HepG2 (cell line): ENCODE measurements at regions not wholly inside any gene's neighbourhood (a gene's known extent, or its start where the extent isn't known, plus 50 kb on each side); places are given as distances from the start of the nearest gene placed in this dataset.

Experiments used
- ARNT ChIP-seq: fragments of 450-650 bp; IDR thresholded peaks from 2 replicates; pipeline ENCODE4 v1.6.1; 2017
- ATF2 ChIP-seq: sonication (generic); formaldehyde crosslinking; IDR thresholded peaks from 2 replicates; pipeline ENCODE4 v1.4.0; 2020; ENCODE audit warnings: missing genetic modification reagents
- BHLHE40 ChIP-seq: IDR thresholded peaks from 2 replicates; pipeline ENCODE4 v1.6.1; 2011; ENCODE audit warnings: low read length, improper control_type of control experiment
- BRCA1 ChIP-seq: sonication (generic); formaldehyde crosslinking; IDR thresholded peaks from 2 replicates; pipeline ENCODE4 v1.4.0; 2020; ENCODE audit warnings: missing genetic modification reagents
- CREM ChIP-seq, 2 experiments: sonication (generic) in 1 of 2; formaldehyde crosslinking in 1 of 2; IDR thresholded peaks; 2 replicates each; pipeline versions ENCODE4 v1.4.0 to v1.6.1; 2016 to 2020; ENCODE audit warnings: antibody characterized with exemption in 1 of 2, mild to moderate bottlenecking in 1 of 2, missing genetic modification reagents in 1 of 2
- CSRNP1 ChIP-seq: sonication (generic); formaldehyde crosslinking; IDR thresholded peaks from 2 replicates; pipeline ENCODE4 v1.8.1; 2023; ENCODE audit warnings: mild to moderate bottlenecking, missing genetic modification reagents
- DPF2 ChIP-seq: sonication (generic); formaldehyde crosslinking; IDR thresholded peaks from 2 replicates; pipeline ENCODE4 v1.4.0; 2020; ENCODE audit warnings: mild to moderate bottlenecking, low read depth, missing genetic modification reagents, borderline replicate concordance
- GATAD2A ChIP-seq: IDR thresholded peaks from 2 replicates; pipeline ENCODE4 v1.6.1; 2016
- HMG20B ChIP-seq: conservative IDR thresholded peaks from 2 replicates; pipeline ENCODE4 v1.6.1; 2016; ENCODE audit warnings: missing genetic modification reagents, missing compliant biosample characterization
- HNF4G ChIP-seq, 2 experiments: sonication (generic) in 1 of 2; formaldehyde crosslinking in 1 of 2; IDR thresholded peaks; 2 replicates each; pipeline versions ENCODE4 v1.4.0 to v1.6.1; 2011 to 2020; ENCODE audit warnings: borderline replicate concordance in 2 of 2, low read depth in 2 of 2, mild to moderate bottlenecking in 2 of 2, low read length in 1 of 2, missing genetic modification reagents in 1 of 2, moderate library complexity in 1 of 2
- NFIC ChIP-seq: IDR thresholded peaks from 2 replicates; pipeline ENCODE4 v1.6.1; 2012; ENCODE audit warnings: mild to moderate bottlenecking, low read length, inconsistent platforms
- PHB2 ChIP-seq: fragments of 450-650 bp; IDR thresholded peaks from 2 replicates; pipeline ENCODE4 v1.6.1; 2018; ENCODE audit not compliant: partially characterized antibody
- PHF21A ChIP-seq: sonication (generic); formaldehyde crosslinking; IDR thresholded peaks from 2 replicates; pipeline ENCODE4 v1.5.0; 2020; ENCODE audit warnings: mild to moderate bottlenecking, missing genetic modification reagents
- RARA ChIP-seq: IDR thresholded peaks from 2 replicates; pipeline ENCODE4 v1.6.1; 2016; ENCODE audit warnings: missing genetic modification reagents, missing compliant biosample characterization
- RXRB ChIP-seq: IDR thresholded peaks from 2 replicates; pipeline ENCODE4 v1.6.1; 2016; ENCODE audit warnings: borderline replicate concordance, missing genetic modification reagents, missing compliant biosample characterization
- ZEB1 ChIP-seq: IDR thresholded peaks from 2 replicates; pipeline ENCODE4 v1.6.1; 2012; ENCODE audit warnings: mild to moderate bottlenecking, low read depth, inconsistent platforms; ENCODE audit not compliant: insufficient replicate concordance
- ZNF20 ChIP-seq: sonication (generic); formaldehyde crosslinking; IDR thresholded peaks from 2 replicates; pipeline ENCODE4 v1.4.0; 2020; ENCODE audit warnings: mild to moderate bottlenecking, moderate library complexity, missing genetic modification reagents
- ZNF335 ChIP-seq: sonication (generic); formaldehyde crosslinking; IDR thresholded peaks from 2 replicates; pipeline ENCODE4 v1.4.0; 2020; ENCODE audit warnings: missing genetic modification reagents
- ZNF503 ChIP-seq: sonication (generic); formaldehyde crosslinking; IDR thresholded peaks from 2 replicates; pipeline ENCODE4 v1.4.0; 2020; ENCODE audit warnings: missing genetic modification reagents
- ZNF678 ChIP-seq: sonication (generic); formaldehyde crosslinking; IDR thresholded peaks from 2 replicates; pipeline ENCODE4 v1.4.0; 2020; ENCODE audit warnings: mild to moderate bottlenecking, missing genetic modification reagents
- ZNF747 ChIP-seq: sonication (generic); formaldehyde crosslinking; IDR thresholded peaks from 2 replicates; pipeline ENCODE4 v1.8.1; 2023; ENCODE audit warnings: missing genetic modification reagents, mild to moderate bottlenecking, borderline replicate concordance
- ZNF761 ChIP-seq: sonication (generic); formaldehyde crosslinking; conservative IDR thresholded peaks from 2 replicates; pipeline ENCODE4 v1.4.0; 2020; ENCODE audit warnings: mild to moderate bottlenecking, missing genetic modification reagents
- ZNF766 ChIP-seq: sonication (generic); formaldehyde crosslinking; IDR thresholded peaks from 2 replicates; pipeline ENCODE4 v1.5.0; 2020; ENCODE audit warnings: missing genetic modification reagents, borderline replicate concordance

- TF ChIP-seq ZNF766 (peak; percentile 84; the same call in 1 of the 2 replicates), PHF21A (CRISPR knock-in tag) (peak; percentile 65), ZNF335 (no peak), HMG20B (CRISPR knock-in tag) (0 out of 2 replicates have a peak, but pooled peaks have one; percentile 35), ARNT (no peak), ZNF747 (CRISPR knock-in tag) (0 out of 2 replicates have a peak, but pooled peaks have one; percentile 22), ZEB1 (peak; percentile 30), PHB2 (no peak), CREM (IDR thresholded peaks at IDR 0.05) (peak; percentile 51), CREM (CRISPR knock-in tag; IDR thresholded peaks at IDR 0.05) (no peak), GATAD2A (peak; percentile 88), ATF2 (CRISPR knock-in tag) (no peak), CSRNP1 (CRISPR knock-in tag) (no peak), RXRB (CRISPR knock-in tag) (peak; percentile 8; the same call in 1 of the 2 replicates), NFIC (peak; percentile 70; the same call in 1 of the 2 replicates), DPF2 (peak; percentile 47; the same call in 1 of the 2 replicates), ZNF761 (CRISPR knock-in tag) (0 out of 2 replicates have a peak, but pooled peaks have one; percentile 54), BHLHE40 (peak; percentile 20; the same call in 1 of the 2 replicates), BRCA1 (CRISPR knock-in tag) (0 out of 2 replicates have a peak, but pooled peaks have one; percentile 57), RARA (CRISPR knock-in tag) (0 out of 2 replicates have a peak, but pooled peaks have one; percentile 10), HNF4G (IDR thresholded peaks at IDR 0.05; ENCODE audit: borderline replicate concordance, low read depth, low read length) (peak; percentile 77), HNF4G (CRISPR knock-in tag; IDR thresholded peaks at IDR 0.05; ENCODE audit: borderline replicate concordance, low read depth) (peak; percentile 46; the same call in 1 of the 2 replicates), ZNF20 (peak; percentile 92; the same call in 1 of the 2 replicates), ZNF678 (CRISPR knock-in tag) (no peak), ZNF503 (CRISPR knock-in tag) (peak; percentile 79)
Observed at GRCh38 chr13:108154421-108154858, 60.9 kb downstream of the LIG4 start (continued).
